ENCODE measurements at regions not wholly inside any gene's neighbourhood (a gene's known extent, or its start where the extent isn't known, plus 50 kb on each side); places are given as distances from the start of the nearest gene placed in this dataset.

- FAIRE-seq = no peak
Measured at GRCh38 chr16:47967374-47967773, 188.4 kb downstream of the ABCC12 start.

- FAIRE-seq = no peak
Measured at GRCh38 chr16:47966325-47966724, 189.5 kb downstream of the ABCC12 start.

DNA sequence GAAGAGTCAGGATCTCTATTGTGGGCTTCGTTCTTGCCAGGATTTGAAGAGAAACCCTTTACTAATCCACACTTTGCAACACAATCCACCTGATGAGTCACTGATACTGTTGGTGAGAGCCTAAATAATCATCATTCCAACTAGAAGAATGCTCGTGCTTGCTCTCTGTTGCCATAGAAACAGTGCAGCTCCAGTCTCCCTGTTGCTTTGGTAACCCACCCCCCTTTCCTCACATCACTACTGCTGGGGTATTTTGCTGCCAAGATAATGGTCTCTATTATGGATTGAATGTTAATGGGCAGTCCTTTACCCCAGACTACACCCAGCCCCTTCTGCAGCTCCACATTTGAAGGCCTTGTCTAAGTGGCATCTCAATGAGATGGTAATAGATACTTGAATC lies 190.4 kb downstream of the ABCC12 start:
- FAIRE-seq = no peak

DNA sequence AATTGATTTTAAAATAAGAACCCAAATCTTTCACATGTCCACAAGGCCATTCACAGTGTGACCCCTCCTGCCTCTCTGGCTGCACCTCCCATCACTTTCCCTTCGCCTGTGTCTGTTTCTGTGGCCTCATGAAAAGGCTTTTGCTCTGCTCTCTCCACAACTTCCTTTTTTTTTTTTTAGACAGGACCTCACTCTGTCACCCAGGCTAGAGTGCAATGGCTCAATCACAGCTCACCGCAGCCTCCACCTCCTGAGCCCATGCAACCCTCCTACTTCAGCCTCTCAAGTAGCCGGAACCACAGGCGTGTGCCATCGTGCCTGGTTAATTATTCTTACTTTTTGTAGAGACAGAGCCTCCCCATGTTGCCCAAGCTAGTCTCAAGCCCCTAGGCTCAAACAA lies 197.1 kb downstream of the ABCC12 start:
- no peak for FAIRE-seq

DNA sequence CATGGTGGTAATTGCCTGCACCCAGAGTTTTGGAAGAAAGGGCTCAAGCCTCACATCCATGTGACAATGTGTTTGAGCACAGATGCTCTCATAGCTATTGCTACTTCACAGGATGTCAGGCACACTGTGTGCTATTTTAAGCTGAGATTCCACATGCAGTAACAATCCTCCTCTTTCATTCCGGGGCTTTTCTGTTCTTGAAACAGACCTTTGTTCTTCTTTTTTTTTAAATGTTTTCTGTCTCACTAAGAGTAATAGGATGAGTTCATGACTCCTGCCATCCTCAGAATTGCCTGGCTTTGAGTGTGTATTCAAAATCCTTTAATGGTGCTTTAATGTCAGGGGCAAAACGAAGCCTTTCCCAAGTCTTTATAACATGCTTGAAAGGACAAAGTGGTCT lies 198.9 kb downstream of the ABCC12 start:
- FAIRE-seq = no peak

DNA sequence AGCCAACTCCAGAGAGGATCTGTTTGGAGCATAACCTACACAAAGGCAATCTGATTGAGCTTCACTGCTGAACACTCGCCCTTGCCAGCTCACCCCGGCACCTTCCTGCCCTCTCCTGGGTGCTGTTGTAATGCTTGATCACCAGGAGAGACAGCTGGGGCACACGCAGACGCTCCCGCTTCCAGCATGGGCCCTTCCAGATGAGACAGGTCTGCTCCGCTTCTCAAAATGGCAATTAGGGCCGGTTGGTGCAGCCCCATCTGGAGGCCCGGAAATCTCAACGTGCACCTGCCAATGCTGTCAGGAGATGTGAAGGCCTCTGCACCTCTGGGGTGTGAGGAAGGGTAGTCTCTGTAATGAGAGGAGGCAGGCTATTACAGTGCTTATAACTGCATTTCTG lies 206.1 kb downstream of the ABCC12 start:
- FAIRE-seq = no peak

GRCh38 chr16:47949276-47949675 lies 206.5 kb downstream of the ABCC12 start:
- FAIRE-seq = no peak

DNA sequence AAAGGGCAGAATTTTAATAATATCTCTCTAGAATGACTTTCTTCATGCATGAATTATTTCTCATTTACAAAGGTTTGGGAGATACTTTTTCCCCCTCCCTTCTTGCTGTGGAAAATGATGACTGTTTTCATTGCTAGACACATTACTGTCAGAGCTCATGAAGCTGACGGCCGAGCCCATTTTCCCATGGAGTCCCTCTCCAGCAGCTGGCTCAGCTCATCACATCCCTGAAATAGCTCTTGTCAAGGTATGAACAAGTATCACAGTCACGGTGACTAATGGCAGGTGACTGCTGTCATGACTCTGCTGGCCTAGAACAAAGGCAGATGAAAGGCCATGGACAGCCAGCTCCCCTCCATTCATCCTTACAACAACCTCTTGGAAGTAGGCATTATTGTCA lies 208.1 kb downstream of the ABCC12 start:
- FAIRE-seq = no peak

DNA sequence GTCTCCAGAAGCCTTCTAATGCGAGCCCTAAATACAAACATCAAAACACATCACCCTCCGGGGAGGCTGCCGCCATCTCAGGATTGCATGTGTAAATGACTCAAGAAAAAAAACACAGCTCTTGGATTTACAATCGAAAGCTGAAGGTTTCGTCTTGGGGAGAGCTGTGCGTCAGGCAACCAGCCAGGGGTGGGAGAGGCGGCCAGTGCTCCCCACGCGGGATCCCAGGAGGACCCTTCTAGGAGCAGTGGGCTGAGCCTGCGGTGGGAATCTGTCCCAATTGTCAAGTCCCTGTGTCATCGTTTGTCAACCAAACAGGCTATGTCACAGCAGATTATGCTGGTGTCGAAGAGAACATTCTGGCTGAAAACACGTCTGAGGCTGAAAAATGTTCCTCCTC lies 209.7 kb downstream of the ABCC12 start:
- FAIRE-seq = no peak

DNA sequence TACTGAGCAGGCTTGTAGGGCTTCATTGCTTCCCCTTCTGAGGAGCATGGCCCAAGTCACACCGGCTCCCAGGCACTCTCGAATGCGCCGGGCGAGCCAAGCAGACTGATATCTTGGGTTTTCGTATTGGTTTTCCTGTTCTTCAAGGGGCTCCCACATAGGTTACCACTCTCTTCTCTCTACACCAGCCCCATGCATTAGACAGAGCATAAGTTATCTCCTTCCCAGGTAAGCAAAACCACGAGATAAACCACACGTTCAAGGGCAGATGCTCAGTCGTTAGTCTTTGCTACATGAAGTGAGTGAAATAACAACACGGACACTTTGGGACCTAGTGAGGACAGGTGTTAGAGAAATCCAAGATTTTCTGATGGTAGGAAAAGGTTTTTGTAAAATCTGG lies 211.2 kb downstream of the ABCC12 start:
- no peak for FAIRE-seq

DNA sequence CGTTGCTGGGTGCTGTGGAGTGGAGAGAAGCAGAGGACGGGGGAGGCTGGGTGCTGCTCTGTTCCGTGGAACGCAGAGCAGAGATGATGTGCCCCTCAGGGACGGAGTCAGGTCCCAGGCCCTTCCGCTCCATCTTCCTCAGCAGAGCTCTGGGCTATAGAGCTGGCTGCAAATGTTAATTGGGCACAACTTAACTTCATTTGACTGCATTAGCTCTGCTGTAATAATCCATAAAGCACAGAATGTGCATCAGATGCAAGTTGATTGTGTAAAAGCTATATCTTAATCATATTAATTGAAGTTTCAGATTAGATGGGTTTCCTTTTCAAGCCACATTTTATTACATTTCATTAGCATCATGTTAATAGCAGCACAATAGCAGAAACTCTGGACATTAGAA lies 212.6 kb downstream of the ABCC12 start:
- FAIRE-seq = no peak

DNA sequence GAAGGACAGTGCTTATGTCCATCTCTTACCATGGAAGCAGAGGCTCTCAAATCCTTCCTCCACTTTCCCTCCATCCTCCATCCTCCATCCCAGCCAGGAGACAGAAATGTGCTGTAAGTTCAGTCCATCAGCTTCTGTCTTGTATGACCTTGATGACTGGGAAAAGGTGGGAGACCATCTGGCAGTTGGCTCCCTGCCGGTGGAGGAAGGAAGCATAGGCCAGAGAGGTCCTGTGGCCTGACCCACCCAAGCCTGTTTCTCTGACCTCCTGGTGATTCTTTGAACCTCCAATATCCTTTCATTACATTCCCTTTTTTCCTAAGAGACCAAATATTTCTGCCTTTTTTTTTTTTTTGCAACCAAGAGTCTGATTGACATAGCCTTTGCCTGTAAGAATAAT lies 215.3 kb downstream of the ABCC12 start:
- FAIRE-seq = no peak

- FAIRE-seq = no peak
Measured at GRCh38 chr16:47939680-47940079, 216.1 kb downstream of the ABCC12 start.

DNA sequence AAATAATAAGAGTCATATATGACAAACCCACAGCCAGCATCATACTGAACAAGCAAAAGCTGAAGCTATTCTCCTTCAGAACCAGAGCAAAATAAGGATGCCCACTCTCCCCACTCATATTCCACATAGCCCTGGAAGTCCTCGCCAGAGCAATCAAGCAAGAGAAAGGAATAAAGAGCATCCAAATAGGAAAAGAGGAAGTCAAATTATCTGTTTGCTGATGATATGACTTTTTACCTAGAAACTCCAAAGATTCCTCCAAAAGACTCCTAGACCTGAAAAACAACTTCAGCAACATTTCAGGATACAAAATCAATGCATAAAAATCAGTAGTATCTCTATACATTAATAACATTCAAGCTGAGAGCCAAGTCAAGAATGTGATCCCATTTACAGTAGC lies 217.5 kb downstream of the ABCC12 start:
- FAIRE-seq = no peak

- no peak for FAIRE-seq
Measured at GRCh38 chr16:47928008-47928407, 227.8 kb downstream of the ABCC12 start.

GRCh38 chr16:47927330-47927729 lies 228.5 kb downstream of the ABCC12 start:
- FAIRE-seq = no peak

DNA sequence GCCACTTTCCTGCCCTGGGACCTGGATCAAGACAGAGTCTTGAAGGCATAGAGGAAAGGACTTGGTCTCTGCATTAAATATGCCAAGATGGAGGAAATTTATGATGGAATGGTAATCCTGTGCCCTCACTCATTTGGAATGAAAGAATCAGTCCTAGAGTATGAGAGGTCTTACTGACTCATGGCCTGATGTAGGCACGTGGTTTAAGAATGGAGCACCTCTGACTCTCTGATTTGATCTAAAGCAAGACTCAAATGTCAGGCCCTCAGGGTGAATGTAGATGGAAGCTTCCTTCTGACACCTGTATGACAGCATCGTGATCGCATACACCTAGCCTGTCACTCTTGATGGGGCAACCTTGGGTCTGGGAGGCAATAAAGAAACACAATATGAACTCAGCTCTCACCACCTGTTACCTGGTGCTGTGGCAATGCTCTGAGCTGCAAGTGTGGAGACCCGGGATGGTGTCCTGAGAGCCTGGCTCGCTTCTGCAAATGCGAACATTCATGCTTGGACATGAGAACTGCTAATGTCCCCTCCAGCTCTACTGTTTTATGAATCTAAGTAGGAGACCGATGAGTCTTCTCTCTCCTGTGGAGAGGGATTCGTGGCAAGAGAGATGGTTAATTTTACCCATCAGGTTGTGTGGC lies 229.9 kb downstream of the ABCC12 start:
- no peak for FAIRE-seq

DNA sequence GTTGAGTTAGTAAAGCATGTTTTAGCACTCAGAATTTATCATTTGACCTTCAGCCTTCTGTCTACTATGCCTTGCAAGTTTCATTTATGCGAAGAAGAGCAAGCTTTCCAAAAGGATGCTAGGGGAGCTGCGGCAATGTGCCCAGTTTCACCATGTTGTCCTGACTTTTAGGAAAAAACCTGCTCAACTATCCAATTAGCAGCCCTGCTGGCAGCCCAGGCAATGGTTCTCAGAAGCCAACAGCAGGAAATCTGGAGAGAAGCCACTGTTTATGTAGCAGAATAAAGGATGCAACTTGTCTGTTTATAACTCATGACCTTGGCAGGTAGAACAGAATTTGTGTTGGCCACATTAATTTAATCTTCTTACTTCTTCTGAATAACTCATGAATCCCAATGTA lies 230.8 kb downstream of the ABCC12 start:
- FAIRE-seq = no peak

DNA sequence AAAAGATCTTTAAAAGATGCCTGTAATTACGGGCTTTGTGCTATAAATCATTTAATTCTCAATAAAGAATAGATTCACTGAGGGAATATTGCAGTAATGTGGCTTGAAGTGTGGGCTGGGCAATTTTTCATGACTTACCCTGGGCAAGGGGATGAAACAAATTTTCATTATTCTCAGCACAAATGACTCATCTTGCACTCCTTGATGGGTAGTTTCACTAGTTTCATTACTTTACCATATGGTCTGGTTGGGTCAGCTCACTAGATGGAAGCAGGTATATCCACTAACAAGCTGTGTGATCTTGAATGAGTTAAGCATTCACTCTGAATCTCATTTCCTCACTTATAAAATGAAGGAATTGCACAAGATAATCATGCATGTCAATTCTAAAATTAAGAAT lies 234.3 kb downstream of the ABCC12 start:
- FAIRE-seq = no peak

DNA sequence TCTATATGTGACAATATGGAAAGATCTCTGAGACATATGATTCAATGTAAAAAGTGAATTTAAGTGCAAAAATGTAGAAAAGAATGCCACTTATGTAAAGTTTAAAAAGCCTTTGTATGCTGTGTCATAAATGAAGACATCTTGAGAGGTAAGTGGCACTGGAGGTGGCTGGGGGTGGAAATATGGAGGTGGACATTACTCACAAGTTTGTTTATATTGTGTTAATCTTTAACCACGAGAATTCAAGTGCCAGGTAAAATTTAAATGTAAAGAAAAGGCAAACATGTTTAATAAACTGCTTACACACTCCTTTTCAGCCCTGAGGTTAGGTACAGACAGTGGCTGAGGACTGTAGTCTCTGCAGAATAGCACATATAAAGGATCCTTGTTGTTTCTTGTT lies 235.1 kb downstream of the ABCC12 start:
- no peak for FAIRE-seq

GRCh38 chr16:47917118-47917517 lies 238.7 kb downstream of the ABCC12 start:
- FAIRE-seq = no peak

GRCh38 chr16:47916266-47916665 lies 239.5 kb downstream of the ABCC12 start:
- no peak for FAIRE-seq

GRCh38 chr16:47907109-47907508 lies 248.7 kb downstream of the ABCC12 start:
- FAIRE-seq = no peak

- no peak for FAIRE-seq
Measured at GRCh38 chr16:47905771-47906170, 250.0 kb downstream of the ABCC12 start.

- no peak for FAIRE-seq
Measured at GRCh38 chr16:47904691-47905090, 251.1 kb downstream of the ABCC12 start.

DNA sequence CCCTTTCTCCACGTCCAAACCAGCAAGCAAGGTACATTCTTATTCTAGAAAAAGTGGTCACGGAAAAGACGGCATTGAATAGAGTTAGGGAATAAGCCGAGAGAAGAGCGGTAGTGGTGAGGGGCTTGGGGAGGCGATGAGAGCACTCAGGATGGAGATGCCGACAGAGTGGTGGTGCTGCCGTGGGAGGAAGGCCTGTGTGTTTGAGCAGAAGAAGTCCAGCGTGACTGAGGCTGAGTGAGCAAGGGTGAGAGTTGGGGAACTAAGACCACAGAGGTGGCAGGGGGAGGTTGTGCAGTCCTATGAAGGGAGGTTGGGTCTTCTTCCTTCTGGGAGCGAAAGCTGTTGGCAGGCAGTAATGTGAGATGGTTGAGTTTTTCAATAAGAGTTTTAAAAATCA lies 252.3 kb downstream of the ABCC12 start:
- FAIRE-seq = no peak

Measured in islet of Langerhans (tissue), 1 donor.